ENCODE measurements at regions not wholly inside any gene's neighbourhood (a gene's known extent, or its start where the extent isn't known, plus 50 kb on each side); places are given as distances from the start of the nearest gene placed in this dataset.
"Not testable (repeated sequence)": the region's sequence is repeated elsewhere in the genome, so short reads cannot be mapped to it uniquely, and the experiment has no call there.

- no peak for DNase-seq
Measured at GRCh38 chr10:57169597-57169996, 808.5 kb upstream of the ZWINT start.

GRCh38 chr10:57168611-57169240, 807.7 kb upstream of the ZWINT start:
- no peak for DNase-seq

- DNase-seq, result no peak
Measured at GRCh38 chr10:57165671-57166070, 804.6 kb upstream of the ZWINT start.

GRCh38 chr10:57162231-57162630, 801.2 kb upstream of the ZWINT start:
- no peak for DNase-seq

GRCh38 chr10:57161157-57161556, 800.1 kb upstream of the ZWINT start:
- DNase-seq, result no peak

GRCh38 chr10:57145548-57145947, 784.5 kb upstream of the ZWINT start:
- DNase-seq, result no peak

GRCh38 chr10:57142925-57143576, 782.0 kb upstream of the ZWINT start:
- no peak for DNase-seq

GRCh38 chr10:57141708-57142107, 780.6 kb upstream of the ZWINT start:
- no peak for DNase-seq

GRCh38 chr10:57119684-57120083, 758.6 kb upstream of the ZWINT start:
- DNase-seq, result no peak

- DNase-seq, result no peak
Measured at GRCh38 chr10:57113545-57113944, 752.5 kb upstream of the ZWINT start.

GRCh38 chr10:57102236-57102635, 741.2 kb upstream of the ZWINT start:
- DNase-seq, result no peak

- no peak for DNase-seq
Measured at GRCh38 chr10:57098146-57098545, 737.1 kb upstream of the ZWINT start.

GRCh38 chr10:57096044-57096443, 735.0 kb upstream of the ZWINT start:
- no peak for DNase-seq

GRCh38 chr10:57094965-57095364, 733.9 kb upstream of the ZWINT start:
- DNase-seq, result no peak

GRCh38 chr10:57094083-57094482, 733.0 kb upstream of the ZWINT start:
- no peak for DNase-seq

GRCh38 chr10:57053530-57053929, 692.5 kb upstream of the ZWINT start:
- DNase-seq, result no peak

- no peak for DNase-seq
Measured at GRCh38 chr10:57049096-57049495, 688.0 kb upstream of the ZWINT start.

GRCh38 chr10:57038531-57038930, 677.5 kb upstream of the ZWINT start:
- DNase-seq, result no peak

GRCh38 chr10:57035310-57035709, 674.3 kb upstream of the ZWINT start:
- DNase-seq, result no peak

GRCh38 chr10:57032301-57032700, 671.2 kb upstream of the ZWINT start:
- DNase-seq, result not testable (repeated sequence)

GRCh38 chr10:57031346-57031745, 670.3 kb upstream of the ZWINT start:
- DNase-seq, result no peak

GRCh38 chr10:57026307-57026706, 665.2 kb upstream of the ZWINT start:
- DNase-seq, result no peak

GRCh38 chr10:57023626-57024025, 662.6 kb upstream of the ZWINT start:
- no peak for DNase-seq

- DNase-seq, result no peak
Measured at GRCh38 chr10:57018452-57018851, 657.4 kb upstream of the ZWINT start.
